ENCODE measurements at regions not wholly inside any gene's neighbourhood (a gene's known extent, or its start where the extent isn't known, plus 50 kb on each side); places are given as distances from the start of the nearest gene placed in this dataset.
"Not testable (repeated sequence)": the region's sequence is repeated elsewhere in the genome, so short reads cannot be mapped to it uniquely, and the experiment has no call there.

DNA sequence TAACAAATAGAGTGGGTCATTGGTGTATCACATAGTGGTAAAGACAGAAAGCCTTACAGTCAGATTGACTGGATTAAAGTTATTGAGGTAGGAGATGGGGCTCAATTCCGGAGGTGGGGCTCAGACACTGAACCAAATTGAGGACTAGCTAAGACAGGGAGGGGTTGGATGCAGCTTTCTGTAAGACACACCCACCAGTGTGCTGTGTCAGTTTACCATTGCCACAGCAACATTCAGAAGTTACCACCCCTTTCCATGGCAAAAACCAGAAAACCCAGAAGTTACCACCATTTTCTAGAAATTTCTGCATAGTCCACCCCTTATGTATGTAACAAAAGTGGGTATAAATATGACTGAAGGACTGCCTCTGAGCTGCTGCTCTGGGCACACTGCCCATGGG lies 167.6 kb upstream of the TMEM72 start:
- Mint-ChIP-seq H3K4me1 (no peaks in the 10 kb centered on the region), H3K27me3 (peaks cover 6% of the 10 kb centered on the region), H3K36me3 (ENCODE audit: low read depth) (no peaks in the 10 kb centered on the region), H3K27ac (no peak overlapping the region), H3K9me3 (no peaks in the 10 kb centered on the region), H3K4me3 (no peak overlapping the region)
- POLR2A ChIA-PET, result no interaction called here
- CTCF ChIA-PET, result no interaction called here
- DNase-seq (no peak), ATAC-seq (ENCODE audit: low read depth) (no peak)
- TF ChIP-seq, protein P1, sequence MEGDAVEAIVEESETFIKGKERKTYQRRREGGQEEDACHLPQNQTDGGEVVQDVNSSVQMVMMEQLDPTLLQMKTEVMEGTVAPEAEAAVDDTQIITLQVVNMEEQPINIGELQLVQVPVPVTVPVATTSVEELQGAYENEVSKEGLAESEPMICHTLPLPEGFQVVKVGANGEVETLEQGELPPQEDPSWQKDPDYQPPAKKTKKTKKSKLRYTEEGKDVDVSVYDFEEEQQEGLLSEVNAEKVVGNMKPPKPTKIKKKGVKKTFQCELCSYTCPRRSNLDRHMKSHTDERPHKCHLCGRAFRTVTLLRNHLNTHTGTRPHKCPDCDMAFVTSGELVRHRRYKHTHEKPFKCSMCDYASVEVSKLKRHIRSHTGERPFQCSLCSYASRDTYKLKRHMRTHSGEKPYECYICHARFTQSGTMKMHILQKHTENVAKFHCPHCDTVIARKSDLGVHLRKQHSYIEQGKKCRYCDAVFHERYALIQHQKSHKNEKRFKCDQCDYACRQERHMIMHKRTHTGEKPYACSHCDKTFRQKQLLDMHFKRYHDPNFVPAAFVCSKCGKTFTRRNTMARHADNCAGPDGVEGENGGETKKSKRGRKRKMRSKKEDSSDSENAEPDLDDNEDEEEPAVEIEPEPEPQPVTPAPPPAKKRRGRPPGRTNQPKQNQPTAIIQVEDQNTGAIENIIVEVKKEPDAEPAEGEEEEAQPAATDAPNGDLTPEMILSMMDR (IDR thresholded peaks at IDR 0.05), result no peak
- intact Hi-C loops (cut with micrococcal nuclease), result no loop called here

DNA sequence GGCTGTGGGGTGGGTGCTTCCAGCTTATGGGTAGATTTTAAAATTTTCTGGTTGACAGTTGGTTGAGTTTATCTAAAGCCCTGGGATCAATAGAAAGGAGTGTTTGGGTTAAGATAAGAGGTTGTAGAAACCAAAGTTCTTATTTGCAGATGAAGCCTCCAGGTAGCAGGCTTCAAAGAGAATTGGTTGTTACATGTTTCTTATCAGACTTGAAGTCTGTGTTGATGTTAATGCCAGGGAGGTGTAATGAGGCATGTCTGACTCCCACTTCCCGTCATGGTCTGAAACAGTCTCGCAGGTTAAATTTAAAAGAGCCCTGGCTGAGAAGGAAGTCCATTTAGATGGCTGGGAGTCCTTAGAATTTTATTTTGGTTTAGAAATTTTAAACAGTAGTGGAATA lies 165.2 kb upstream of the TMEM72 start:
- no peaks in the 10 kb centered on the region for H3K9me3 Mint-ChIP-seq
- no peaks in the 10 kb centered on the region for H3K36me3 Mint-ChIP-seq (ENCODE audit: low read depth)
- no peaks in the 10 kb centered on the region for H3K4me1 Mint-ChIP-seq
- intact Hi-C loops (cut with micrococcal nuclease), result no loop called here
- TF ChIP-seq, protein P1 (IDR thresholded peaks at IDR 0.05), result no peak
- no peak overlapping the region for H3K27ac Mint-ChIP-seq
- no peak for DNase-seq
- CTCF ChIA-PET, result no interaction called here
- POLR2A ChIA-PET, result no interaction called here
- peaks cover 6% of the 10 kb centered on the region for H3K27me3 Mint-ChIP-seq
- H3K4me3 Mint-ChIP-seq, result no peak overlapping the region
- no peak for ATAC-seq (ENCODE audit: low read depth)

DNA sequence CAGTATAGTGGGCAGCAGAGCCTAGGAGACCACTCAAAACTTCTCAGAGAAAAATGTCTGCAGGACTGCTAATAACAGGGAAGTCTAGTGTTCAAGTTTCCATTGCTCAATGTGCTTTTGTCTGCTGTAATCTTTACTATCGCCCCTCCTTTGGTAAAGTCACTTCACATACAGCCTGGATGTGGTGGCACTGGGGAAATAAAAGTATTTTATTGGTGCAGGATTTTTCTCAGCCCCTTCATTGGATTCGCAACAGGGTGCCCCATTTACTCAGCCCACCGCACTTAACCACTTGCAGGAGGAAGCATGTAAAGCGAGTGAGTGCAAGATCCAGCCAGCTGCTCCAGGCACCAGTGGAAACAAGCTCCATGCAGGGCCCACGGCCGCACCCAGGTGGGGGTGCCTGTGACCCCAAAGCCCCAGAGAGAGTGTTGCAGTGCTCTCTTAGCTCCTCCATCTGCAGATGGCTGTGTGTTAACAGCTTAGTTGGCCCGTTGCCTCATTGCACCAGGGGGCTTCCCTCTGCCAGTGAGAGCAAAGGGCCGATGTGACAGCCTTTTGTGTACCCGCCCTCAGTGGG lies 163.5 kb upstream of the TMEM72 start:
- intact Hi-C loops (cut with micrococcal nuclease), result no loop called here
- Mint-ChIP-seq H3K27me3 (peaks cover 6% of the 10 kb centered on the region), H3K27ac (no peak overlapping the region), H3K9me3 (no peaks in the 10 kb centered on the region), H3K36me3 (ENCODE audit: low read depth) (no peaks in the 10 kb centered on the region), H3K4me1 (no peaks in the 10 kb centered on the region), H3K4me3 (no peak overlapping the region)
- ChIA-PET CTCF (no interaction called here), POLR2A (no interaction called here)
- DNase-seq, result no peak
- ATAC-seq (ENCODE audit: low read depth), result no peak
- TF ChIP-seq, protein P1 (IDR thresholded peaks at IDR 0.05), result no peak

DNA sequence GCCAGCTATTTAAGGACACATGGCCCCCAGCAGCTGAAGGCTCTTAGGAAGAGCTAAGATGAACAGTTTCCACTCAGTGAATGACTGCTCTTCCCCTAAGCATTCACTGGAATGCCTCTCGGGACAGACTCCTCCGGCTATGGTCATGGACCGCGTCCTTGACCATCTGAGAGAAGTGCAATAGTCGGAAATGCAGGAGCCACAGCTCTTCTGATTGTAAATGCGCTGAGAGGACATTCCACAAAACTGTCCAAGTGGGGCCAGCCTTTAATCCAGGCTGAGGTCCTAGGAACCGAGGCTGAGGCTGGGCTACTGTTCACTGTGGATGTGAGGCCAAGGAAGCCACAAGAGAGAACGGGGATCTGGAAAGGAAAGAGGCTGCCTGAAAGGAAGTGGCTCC lies 162.0 kb upstream of the TMEM72 start:
- intact Hi-C loops (cut with micrococcal nuclease), result no loop called here
- CTCF ChIA-PET, result no interaction called here
- TF ChIP-seq, protein P1 (IDR thresholded peaks at IDR 0.05), result no peak
- no peaks in the 10 kb centered on the region for H3K36me3 Mint-ChIP-seq (ENCODE audit: low read depth)
- no peak overlapping the region for H3K4me3 Mint-ChIP-seq
- POLR2A ChIA-PET, result no interaction called here
- H3K27ac Mint-ChIP-seq, result no peak overlapping the region
- no peaks in the 10 kb centered on the region for H3K9me3 Mint-ChIP-seq
- peaks cover 3% of the 10 kb centered on the region for H3K27me3 Mint-ChIP-seq
- no peaks in the 10 kb centered on the region for H3K4me1 Mint-ChIP-seq
- no peak for ATAC-seq (ENCODE audit: low read depth)
- DNase-seq, result no peak

DNA sequence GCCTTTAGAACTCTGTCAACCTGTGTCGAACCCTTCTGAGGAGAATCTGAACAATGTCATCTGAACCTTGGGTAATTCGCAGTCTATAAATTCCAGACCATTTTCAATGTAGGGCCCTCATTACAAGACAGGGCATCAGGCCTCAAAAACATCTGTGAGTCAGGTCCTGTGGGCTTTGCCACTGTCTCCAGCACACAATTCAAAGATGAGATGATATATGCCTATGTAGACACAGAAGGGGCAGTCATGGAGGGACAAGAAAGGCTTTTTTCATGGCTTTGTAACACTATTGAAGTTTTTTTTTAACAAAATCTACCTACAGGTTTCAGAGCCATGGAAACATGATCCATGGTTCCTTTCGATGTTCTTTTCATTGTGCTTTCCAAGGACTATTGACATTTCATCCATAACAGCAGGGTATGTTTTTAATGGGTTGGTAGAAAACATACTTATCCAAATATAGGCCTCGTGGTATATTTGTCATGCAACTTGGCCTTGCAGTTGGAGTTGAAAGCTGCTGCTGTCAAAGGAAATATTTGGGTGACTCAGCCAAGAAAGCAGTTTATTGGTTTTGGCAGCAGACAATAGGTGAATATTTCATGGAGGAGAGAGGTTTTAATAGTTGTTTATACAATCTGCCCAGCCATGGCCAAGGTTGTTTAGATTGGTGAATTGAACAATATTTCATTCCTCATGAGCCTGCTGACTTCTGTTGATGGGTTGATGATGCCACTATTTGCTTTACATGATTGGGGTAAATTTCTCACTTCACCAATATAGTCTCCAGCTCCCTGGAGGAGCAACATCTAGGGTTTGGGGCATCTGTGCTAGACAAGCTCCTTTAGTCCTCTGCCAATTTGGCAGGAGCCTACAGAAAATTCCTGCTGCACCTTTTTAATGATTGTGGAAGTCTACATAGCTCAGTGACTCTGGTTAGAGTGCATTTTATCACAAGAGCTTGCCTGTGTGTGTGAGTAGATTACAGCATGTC lies 158.4 kb upstream of the TMEM72 start:
- intact Hi-C loops (cut with micrococcal nuclease), result no loop called here
- Mint-ChIP-seq H3K4me1 (no peaks in the 10 kb centered on the region), H3K4me3 (no peak overlapping the region), H3K27ac (no peak overlapping the region), H3K36me3 (ENCODE audit: low read depth) (no peaks in the 10 kb centered on the region), H3K9me3 (peaks cover 2% of the 10 kb centered on the region), H3K27me3 (peaks cover 3% of the 10 kb centered on the region)
- ChIA-PET CTCF (interaction anchor here (0.6 kb wide), 1 partner anchor 32 kb away, joined by 4 read pairs; no protein-coding TSS in a partner anchor), POLR2A (no interaction called here)
- no peak for DNase-seq
- no peak for ATAC-seq (ENCODE audit: low read depth)
- TF ChIP-seq, protein P1 (IDR thresholded peaks at IDR 0.05), result no peak

DNA sequence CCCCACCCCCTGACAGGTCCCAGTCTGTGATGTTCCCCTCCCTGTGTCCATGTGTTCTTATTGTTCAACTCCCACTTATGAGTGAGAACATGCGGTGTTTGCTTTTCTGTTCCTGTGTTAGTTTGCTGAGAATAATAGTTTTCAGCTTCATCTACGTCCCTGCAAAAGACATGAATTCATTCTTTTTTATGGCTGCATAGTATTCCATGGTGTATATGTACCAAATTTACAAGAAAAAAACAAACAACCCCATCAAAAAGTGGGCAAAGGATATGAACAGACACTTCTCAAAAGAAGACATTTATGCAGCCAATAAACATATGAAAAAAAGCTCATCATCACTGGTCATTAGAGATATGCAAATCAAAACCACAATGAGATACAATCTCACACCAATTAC lies 156.8 kb upstream of the TMEM72 start:
- H3K9me3 Mint-ChIP-seq; H3K4me3 Mint-ChIP-seq; H3K36me3 Mint-ChIP-seq (ENCODE audit: low read depth); POLR2A ChIA-PET; intact Hi-C loops (cut with micrococcal nuclease); ATAC-seq (ENCODE audit: low read depth); H3K4me1 Mint-ChIP-seq; H3K27me3 Mint-ChIP-seq; H3K27ac Mint-ChIP-seq; DNase-seq; CTCF ChIA-PET: not testable (repeated sequence)

Measured in activated B cell treated with CpG ODN at 0.5 μM for 24 hours (primary cell).